NOMO-1 treated with DMSO at 0.1 percent for 48 hours (cell line): ENCODE measurements at regions not wholly inside any gene's neighbourhood (a gene's known extent, or its start where the extent isn't known, plus 50 kb on each side); places are given as distances from the start of the nearest gene placed in this dataset.

Experiments used
- DNase-seq: peaks from one replicate; lab custom pipeline; 2025; ENCODE audit not compliant: unreplicated experiment; lab: John Stamatoyannopoulos, UW

DNA sequence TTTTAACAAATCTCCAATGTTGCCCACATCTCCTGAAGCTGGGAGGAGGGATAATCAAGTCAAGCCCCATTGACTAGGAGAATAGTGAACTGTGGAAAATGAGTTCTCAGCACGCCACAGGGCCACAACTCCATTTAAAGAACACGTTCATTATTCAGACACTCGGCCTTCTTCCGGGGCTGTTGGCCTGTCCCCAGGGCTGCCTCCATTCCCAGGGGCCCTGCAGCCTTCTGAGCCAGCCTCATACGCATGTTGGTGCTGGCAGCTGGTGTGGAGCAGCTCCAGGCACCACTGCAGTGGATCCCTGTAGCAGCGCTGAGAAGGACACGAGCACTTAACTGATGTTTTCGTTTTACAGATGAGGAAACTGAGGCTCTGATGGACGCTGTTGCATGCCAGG, 87.5 kb upstream of the RCN1 start:
- no peak for DNase-seq

DNA sequence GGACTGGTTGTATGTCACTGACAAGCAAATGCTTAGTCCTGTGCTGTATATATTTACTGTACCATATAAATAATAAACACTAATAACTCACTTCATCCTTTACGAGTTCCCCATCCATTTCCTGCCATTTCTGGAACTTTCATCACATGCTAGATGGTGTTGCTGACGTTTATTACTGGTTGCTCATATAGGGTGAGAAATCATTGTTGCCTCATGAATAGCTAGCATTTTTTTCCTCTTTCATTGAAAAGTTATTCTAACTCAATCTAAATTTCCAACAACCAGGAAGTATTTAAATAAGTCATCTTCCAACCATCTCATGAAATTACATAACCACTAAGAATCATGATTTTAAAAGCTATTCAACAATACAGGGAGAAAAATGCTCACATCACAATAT, 88.6 kb upstream of the RCN1 start:
- DNase-seq = no peak

- DNase-seq = no peak
Observed at GRCh38 chr11:31997955-31998354, 92.9 kb upstream of the RCN1 start.

- no peak for DNase-seq
Observed at GRCh38 chr11:31996159-31996881, 94.6 kb upstream of the RCN1 start.

DNA sequence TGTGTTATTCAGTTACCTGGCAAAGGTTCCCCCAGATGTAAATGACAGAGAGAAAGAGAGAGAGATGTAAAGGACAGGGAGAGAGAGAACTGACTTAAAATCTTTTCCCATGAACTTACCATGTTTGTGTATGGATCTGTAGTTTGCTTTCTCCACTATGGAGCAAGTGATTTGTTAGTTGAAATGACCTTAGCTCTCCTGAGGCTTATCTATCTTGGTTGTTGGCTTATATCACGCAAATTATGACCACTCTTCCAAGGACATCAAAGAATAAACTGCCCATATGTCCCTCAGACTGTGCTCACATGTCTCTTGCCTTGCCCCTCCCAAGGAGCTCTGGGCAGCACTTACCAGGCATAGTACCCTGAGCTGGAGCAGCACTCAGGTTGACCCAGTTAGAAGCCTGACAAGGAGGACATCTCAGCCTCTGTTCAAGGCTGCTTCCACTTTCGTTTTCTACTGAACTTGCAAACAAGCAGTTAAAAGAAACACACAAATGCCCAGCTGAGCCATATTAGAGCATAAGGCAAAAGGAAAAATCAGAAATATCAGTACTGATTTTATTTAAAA, 95.3 kb upstream of the RCN1 start:
- no peak for DNase-seq

GRCh38 chr11:31995032-31995431, 95.8 kb upstream of the RCN1 start:
- DNase-seq = no peak

DNA sequence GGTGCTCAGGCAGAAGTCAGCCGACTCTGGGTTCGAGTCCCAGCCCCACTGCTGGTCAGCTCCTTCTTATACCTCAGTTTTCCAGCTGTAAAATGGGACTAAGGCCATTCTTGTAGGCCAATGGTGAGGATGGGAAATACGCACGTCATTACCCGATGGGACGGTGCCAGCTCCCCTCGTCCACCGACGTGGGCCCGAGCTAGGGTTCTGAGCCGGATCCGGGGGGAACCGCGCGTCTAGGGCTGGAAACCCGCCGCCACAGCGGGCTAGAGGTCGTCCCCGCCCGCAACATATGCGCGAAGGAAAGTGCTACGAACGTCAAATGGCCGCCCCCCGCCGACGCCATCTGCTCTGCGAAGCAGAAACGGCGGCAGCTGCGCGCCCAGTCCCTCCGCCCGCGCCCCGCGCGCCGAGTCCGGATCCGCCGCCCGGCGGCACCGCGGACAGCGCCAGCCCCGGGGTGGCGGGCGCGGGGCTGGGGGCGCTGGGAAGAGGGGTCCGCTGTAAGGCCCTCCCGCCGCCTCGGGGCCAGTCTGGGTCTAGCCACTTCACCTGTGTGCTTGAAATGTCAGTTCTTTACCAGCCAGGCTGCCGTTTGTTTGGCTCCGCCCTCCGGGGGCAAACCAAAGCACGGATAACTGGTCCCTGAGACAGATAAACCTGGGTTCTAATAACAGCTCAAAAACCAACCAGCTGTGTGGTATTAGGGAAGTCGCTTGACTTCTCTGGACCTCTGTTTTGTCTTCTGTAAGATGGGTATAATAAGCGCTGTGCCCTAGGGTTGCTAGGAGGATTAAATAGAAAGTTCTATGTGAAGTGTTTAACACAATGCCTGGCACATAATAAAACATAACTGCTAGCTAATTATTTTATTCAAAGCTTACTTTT, 103.5 kb upstream of the RCN1 start:
- DNase-seq = no peak

DNA sequence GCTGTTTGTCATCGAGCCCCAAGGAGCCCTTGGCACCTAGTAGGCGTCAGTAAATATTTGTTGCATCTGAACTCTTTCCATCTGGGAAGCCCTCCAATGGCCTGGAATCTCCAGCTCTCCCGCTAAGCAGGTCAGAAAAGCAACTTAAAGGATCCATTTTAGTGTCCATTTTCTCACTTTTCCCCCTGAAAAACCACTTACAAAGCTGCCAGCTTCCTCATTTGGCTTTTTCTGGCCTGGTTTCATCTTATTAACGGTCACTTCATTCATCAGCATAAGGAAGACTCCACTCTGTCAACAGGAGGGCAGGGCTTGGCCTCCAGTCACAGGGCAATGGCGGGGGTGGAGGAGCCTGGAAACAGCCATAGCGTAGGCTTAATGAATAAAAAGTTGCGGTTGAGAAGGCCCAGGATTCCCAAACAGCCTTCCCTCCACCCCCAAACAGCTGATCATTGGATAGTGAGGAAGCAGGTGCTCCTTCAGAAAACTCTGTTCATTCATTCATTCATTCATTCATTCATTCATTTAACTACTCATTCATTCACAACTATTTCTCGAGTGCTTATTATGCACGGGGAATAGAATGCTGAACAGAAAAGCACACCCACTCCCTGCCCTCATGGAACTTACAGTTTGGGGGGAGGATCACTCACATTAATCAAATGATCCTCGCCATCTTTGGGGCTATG, 104.5 kb upstream of the RCN1 start:
- no peak for DNase-seq

- no peak for DNase-seq
Observed at GRCh38 chr11:31981457-31981856, 109.4 kb upstream of the RCN1 start.

- no peak for DNase-seq
Observed at GRCh38 chr11:31977343-31977742, 113.5 kb upstream of the RCN1 start.

- no peak for DNase-seq
Observed at GRCh38 chr11:31974366-31975136, 116.3 kb upstream of the RCN1 start.

DNA sequence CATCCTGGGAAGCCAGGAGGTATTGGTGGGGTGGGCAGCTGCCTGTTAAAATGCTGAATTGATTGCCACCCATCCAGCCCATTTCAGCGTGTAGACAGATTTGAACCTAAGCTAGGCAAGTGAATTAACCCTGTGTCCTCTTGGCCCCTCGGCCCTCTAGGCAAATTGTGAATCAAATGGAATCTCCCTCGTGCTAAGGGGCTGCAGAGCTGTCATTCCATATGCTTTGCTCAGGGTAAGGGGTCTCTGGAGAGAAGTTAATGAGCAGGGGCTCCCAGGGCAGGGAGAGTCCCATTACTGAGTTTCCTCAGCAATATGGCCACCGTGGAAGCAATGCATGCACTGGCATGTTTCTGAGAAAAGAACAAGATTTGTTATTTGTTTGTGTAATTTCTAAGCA, 117.7 kb upstream of the RCN1 start:
- no peak for DNase-seq

DNA sequence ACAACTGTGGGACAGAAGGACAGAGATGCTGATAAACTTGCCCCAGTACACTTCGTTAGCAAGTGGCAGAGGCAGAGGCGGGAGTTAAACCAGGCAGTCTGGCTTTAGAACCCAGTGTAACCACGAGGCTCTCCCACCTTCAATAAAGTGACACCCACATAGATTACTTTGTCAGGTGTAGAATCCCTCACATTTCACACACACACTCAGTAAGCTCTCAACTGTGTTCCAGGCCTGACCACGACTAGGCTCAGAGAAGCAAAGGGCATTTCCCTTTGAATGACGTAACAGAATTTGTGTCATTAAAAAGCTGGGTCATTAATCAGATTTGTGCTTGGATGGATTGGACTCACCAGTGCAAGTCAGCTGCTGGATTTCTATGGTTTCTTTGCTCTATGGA, 118.3 kb upstream of the RCN1 start:
- no peak for DNase-seq

DNA sequence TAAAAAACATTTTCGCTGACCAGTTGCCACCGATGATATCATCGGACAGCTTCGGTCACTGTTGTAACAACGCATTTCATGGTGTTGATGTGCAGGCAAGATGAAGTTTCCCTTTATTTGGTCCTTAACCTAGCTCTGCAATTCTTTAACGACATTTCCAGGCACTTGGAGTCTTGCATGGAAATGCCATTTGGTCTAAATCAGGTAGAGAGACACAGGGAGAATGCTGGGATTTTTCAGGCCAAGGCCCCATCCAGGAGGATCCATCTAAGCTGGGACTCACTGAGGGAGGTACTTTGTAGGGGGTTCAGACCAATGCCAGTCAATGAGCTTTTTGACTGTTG, 121.5 kb upstream of the RCN1 start:
- DNase-seq = no peak

DNA sequence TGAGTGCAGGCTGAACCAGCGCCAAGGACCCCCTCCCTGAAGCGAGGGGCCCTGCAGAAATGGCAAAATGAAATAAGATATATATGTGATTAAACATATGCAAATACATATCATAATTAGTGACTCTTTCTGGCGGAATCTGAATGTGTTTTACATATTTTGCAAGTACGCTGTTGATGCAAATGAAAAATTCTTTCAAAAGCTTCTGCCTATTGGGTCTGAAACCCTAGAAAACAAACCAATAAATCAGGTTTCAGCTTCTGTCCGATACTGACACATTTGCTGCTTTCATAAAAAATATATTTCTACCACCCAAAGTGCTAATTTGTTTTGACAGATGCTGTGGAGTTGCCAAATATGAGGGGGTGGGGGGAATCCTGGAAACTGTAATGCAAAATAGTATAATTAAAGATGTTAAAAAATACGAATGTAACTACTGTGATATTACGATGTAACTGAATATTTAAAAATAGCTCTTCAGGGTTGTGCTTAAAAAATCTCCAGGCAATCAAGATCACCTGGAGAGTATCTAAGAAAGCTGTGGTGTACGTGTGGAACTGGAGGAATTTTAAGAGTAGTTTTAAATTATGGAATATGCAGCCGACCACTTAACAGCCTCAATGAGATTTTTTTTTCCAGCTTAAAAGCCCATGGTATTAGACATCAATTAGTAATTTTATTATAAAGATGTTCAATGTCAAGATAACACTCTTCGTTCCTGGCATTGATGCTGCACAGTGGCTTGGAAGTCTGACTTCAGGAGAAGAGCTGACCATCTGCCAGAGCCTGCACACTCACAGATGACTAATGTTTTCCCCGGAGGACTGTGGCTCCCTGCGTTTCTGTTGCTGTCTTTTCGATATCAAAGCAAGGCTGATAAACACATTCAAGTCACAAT, 122.2 kb upstream of the RCN1 start:
- DNase-seq = no peak

GRCh38 chr11:31967404-31968130, 123.3 kb upstream of the RCN1 start:
- no peak for DNase-seq

GRCh38 chr11:31966846-31967245, 124.0 kb upstream of the RCN1 start:
- no peak for DNase-seq

GRCh38 chr11:31964181-31964580, 126.7 kb upstream of the RCN1 start:
- no peak for DNase-seq

DNA sequence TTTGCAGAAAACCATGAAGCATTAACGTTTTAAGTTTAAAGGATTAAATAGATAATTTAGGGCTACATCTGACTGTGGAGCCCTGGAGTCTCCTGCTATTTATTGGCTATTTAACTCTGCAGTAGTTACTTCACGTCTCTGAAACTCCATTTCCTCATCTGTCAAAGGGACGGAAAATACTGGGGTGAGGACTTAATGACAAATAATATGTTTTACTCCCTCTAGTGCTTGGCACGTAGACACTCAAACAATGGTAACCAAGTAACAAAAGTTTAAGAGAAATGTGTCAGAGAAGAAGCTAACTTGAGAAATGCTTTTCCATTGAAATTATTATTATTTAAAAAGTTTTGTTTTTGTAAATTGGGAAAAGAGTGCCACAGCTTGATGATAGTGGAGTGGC, 130.7 kb upstream of the RCN1 start:
- no peak for DNase-seq
